ENCODE measurements at regions not wholly inside any gene's neighbourhood (a gene's known extent, or its start where the extent isn't known, plus 50 kb on each side); places are given as distances from the start of the nearest gene placed in this dataset.
"Not testable (repeated sequence)": the region's sequence is repeated elsewhere in the genome, so short reads cannot be mapped to it uniquely, and the experiment has no call there.

GRCh38 chr5:122615832-122616231 lies 159.0 kb upstream of the SNX2 start:
- Histone ChIP-seq H3K79me2 (replicated peaks; ENCODE audit: insufficient read depth, low read length) (no peaks in the 10 kb centered on the region), H3K4me2 (ENCODE audit: low read length) (no peak overlapping the region), H3K9me3 (ENCODE audit: low read length) (no peaks in the 10 kb centered on the region), H3K27me3 (ENCODE audit: insufficient read depth, low read depth, low read length) (no peaks in the 10 kb centered on the region), H3K36me3 (ENCODE audit: insufficient read depth, low read length) (no peaks in the 10 kb centered on the region), H3K9ac (ENCODE audit: low read length) (no peak overlapping the region), H4K20me1 (ENCODE audit: insufficient read depth) (no peaks in the 10 kb centered on the region), H3K27ac (ENCODE audit: low read length) (no peak overlapping the region), H3F3A (ENCODE audit: insufficient read depth, low read length, poor library complexity, severe bottlenecking) (no peaks in the 10 kb centered on the region), H2AFZ (ENCODE audit: low read depth, low read length) (no peak overlapping the region), H3K9me2 (ENCODE audit: insufficient read depth, low read length) (no peaks in the 10 kb centered on the region), H3K4me3 (ENCODE audit: low read length) (no peak overlapping the region)
- TF ChIP-seq SMC3 (conservative IDR thresholded peaks at IDR 0.05; ENCODE audit: poor library complexity) (no peak), CTCF (IDR thresholded peaks at IDR 0.05; ENCODE audit: poor library complexity, severe bottlenecking) (no peak), REST (IDR thresholded peaks at IDR 0.05; ENCODE audit: borderline replicate concordance) (no peak), EP300 (conservative IDR thresholded peaks at IDR 0.05; ENCODE audit: poor library complexity, severe bottlenecking) (no peak), TAF1 (IDR thresholded peaks at IDR 0.05; ENCODE audit: low read depth) (no peak), EZH2 (IDR thresholded peaks at IDR 0.05; ENCODE audit: borderline replicate concordance, insufficient read depth, low read length, poor library complexity, severe bottlenecking) (no peak)

- H3K9me2 ChIP-seq (ENCODE audit: insufficient read depth, low read length); H3F3A ChIP-seq (ENCODE audit: insufficient read depth, low read length, poor library complexity, severe bottlenecking); H2AFZ ChIP-seq (ENCODE audit: low read depth, low read length); H3K9ac ChIP-seq (ENCODE audit: low read length); H3K36me3 ChIP-seq (ENCODE audit: insufficient read depth, low read length); H3K27me3 ChIP-seq (ENCODE audit: insufficient read depth, low read depth, low read length); H3K79me2 ChIP-seq (replicated peaks; ENCODE audit: insufficient read depth, low read length); H3K9me3 ChIP-seq (ENCODE audit: low read length); H3K27ac ChIP-seq (ENCODE audit: low read length); H4K20me1 ChIP-seq (ENCODE audit: insufficient read depth); H3K4me2 ChIP-seq (ENCODE audit: low read length); H3K4me3 ChIP-seq (ENCODE audit: low read length): not testable (repeated sequence)
These were observed 156.8 kb upstream of the SNX2 start for GRCh38 chr5:122618046-122618445.

GRCh38 chr5:122620768-122621167 lies 154.1 kb upstream of the SNX2 start:
- not testable (repeated sequence) for H3K9me3 ChIP-seq (ENCODE audit: low read length); H3K27me3 ChIP-seq (ENCODE audit: insufficient read depth, low read depth, low read length); H3K9ac ChIP-seq (ENCODE audit: low read length); H3F3A ChIP-seq (ENCODE audit: insufficient read depth, low read length, poor library complexity, severe bottlenecking); H3K36me3 ChIP-seq (ENCODE audit: insufficient read depth, low read length); H3K79me2 ChIP-seq (replicated peaks; ENCODE audit: insufficient read depth, low read length); H2AFZ ChIP-seq (ENCODE audit: low read depth, low read length); H3K27ac ChIP-seq (ENCODE audit: low read length); H4K20me1 ChIP-seq (ENCODE audit: insufficient read depth); H3K4me3 ChIP-seq (ENCODE audit: low read length); H3K4me2 ChIP-seq (ENCODE audit: low read length); H3K9me2 ChIP-seq (ENCODE audit: insufficient read depth, low read length)

- not testable (repeated sequence) for H3K79me2 ChIP-seq (replicated peaks; ENCODE audit: insufficient read depth, low read length); H3K4me3 ChIP-seq (ENCODE audit: low read length); H3K9me3 ChIP-seq (ENCODE audit: low read length); H2AFZ ChIP-seq (ENCODE audit: low read depth, low read length); H3K4me2 ChIP-seq (ENCODE audit: low read length); H3K9ac ChIP-seq (ENCODE audit: low read length); H4K20me1 ChIP-seq (ENCODE audit: insufficient read depth); H3K9me2 ChIP-seq (ENCODE audit: insufficient read depth, low read length); H3K27me3 ChIP-seq (ENCODE audit: insufficient read depth, low read depth, low read length); H3K27ac ChIP-seq (ENCODE audit: low read length); H3F3A ChIP-seq (ENCODE audit: insufficient read depth, low read length, poor library complexity, severe bottlenecking); H3K36me3 ChIP-seq (ENCODE audit: insufficient read depth, low read length)
These were observed 146.2 kb upstream of the SNX2 start for GRCh38 chr5:122628714-122629113.

Data from neural cell (in vitro differentiated cells).